GM10266 (cell line): ENCODE measurements at regions not wholly inside any gene's neighbourhood (a gene's known extent, or its start where the extent isn't known, plus 50 kb on each side); places are given as distances from the start of the nearest gene placed in this dataset.
"Not testable (repeated sequence)": the region's sequence is repeated elsewhere in the genome, so short reads cannot be mapped to it uniquely, and the experiment has no call there.

Experiments
- DNase-seq: peaks from one replicate; pipeline ENCODE4 v3.0.0; 2012; ENCODE audit errors: extremely low spot score
- CTCF ChIP-seq: IDR thresholded peaks from 2 replicates; pipeline ENCODE4 v1.5.1; 2012; ENCODE audit warnings: mild to moderate bottlenecking, low read depth; ENCODE audit not compliant: control insufficient read depth, insufficient read depth; ENCODE audit errors: missing control alignments

DNA sequence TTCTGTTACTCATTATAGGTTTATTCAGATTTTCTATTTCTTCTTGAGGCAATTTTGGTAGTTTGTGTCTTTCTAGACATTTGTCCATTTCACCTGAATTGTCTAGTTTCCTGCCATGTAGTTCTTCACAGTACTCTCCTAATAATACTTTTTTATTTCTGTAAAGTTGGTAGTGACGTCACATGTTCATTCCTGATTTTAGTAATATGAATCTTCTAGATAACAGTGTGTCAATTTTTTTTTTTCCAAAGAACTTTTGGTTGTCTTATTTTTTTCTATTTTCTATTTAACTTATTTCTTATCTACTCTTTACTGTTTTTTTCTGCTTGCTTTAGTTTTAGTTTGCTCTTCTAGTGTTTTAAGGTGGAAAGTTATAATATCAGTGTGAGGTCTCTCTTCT is 197.3 kb upstream of the SHH start:
- TF ChIP-seq CTCF, result no peak
- no peak for DNase-seq

DNA sequence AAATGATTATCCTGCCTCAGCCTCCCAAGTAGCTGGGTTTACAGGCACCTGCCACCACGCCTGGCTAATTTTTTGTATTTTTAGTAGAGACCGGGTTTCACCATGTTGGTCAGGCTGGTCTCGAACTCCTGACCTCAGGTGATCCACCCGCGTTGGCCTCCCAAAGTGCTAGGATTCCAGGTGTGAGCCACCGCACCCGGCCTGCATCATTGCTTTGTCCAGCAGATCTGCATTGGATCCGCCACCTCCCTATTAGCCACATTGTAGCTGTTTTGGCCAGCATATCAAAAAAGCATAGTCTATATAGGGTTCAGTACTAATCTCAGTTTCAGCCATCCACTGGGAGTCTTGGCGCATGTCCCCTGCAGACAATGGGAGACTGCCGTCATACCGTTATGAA is 194.6 kb upstream of the SHH start:
- DNase-seq, result not testable (repeated sequence)

DNA sequence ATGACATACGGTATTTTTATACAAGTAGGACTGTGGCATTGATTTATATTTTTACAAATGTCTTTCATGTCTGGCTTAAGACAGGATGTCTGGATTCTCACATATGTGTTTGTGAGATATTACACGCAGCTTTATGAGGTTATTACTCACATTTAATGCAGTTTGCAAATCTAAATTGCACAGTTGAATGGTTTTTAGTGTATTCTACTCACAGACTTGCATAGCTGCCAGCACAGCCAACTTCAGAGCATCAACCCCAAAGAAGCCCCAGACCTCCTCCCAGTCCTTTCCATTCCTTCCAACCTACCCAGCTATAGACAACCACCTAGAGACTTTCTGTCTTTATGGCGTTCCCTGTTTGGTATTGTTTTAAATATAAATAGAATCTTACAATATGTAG is 193.8 kb upstream of the SHH start:
- TF ChIP-seq CTCF, result no peak
- DNase-seq, result no peak

- TF ChIP-seq CTCF, result no peak
- no peak for DNase-seq
Measured at GRCh38 chr7:156005202-156005691, 193.0 kb upstream of the SHH start.

DNA sequence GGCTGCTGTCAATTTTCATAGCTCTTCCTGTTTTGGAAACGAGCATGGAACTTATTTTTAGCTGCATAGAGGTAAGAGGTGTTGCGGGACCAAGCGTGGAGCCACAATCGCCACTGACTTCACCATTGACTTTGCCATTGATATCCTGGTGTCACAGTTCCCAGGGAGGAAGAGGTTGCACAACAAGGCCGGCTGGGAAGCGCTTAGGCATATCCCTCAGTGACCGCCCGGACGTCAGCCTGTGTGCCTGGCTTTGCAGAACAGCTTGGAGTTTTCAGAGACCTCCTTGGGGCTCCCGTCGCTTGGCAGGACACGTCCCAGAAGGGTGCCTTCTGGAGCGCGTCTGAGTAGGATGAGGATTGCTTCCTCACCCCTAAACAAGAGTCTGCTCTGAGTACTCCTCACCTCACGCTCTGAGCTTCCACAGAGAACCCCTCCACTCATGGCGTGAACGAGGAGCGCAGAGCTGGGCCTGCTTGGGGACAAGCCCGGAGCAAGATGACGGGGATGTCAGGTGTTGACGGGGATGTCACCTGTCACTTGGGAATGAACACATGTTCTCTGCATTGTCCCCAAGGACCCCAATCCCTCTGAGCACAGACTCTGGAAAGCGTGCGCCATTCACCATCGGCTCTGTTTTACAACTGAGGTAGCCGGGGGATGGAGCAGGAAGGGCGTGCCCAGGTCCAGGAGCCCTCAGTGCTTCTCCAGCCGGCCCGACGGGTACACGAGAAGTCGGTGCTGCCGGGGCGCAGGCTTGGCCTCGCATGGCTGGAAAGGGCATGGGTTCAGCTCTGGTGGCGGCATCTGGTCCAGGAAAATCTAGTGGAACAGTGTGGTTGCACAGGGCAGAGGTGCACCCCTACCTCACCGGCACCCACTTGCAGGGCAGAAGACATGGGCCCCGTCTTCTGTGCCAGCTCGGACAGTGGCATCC is 192.3 kb upstream of the SHH start:
- DNase-seq, result no peak
- no peak for TF ChIP-seq CTCF

- DNase-seq, result no peak
- no peak for TF ChIP-seq CTCF
Measured at GRCh38 chr7:156003220-156004162, 191.2 kb upstream of the SHH start.

DNA sequence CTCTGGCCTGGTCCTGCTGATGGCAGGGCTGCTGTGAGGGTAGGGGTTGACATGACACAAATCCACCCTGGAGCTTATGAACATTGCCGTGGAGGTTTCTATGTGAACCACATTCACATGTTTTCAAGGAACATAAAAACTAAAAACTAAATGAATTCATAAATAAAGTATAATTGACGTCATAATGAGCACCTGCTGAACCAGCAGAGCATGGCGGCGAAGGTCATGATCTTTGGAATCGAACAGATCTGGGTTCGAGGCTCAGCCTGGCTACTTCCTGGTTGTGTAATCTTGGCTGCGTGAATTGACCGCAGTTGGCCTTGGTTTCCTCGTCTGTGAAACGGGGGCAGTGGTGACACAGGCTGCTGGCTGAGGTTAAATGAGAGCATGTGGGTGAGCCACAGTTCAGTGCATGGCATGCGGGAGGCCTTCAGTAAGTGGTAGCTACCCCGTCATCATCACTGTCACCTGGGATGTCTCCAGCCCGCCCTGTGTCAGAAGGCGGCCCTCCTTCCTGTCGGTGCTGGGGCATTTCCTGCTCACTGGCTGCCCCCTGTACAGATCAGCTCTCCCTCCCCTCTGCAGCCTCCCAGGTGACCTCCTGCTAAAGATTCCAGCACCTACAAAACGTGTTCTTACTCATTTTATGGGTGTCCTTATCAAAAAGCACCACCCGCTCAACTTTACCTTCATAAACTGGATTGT is 190.3 kb upstream of the SHH start:
- TF ChIP-seq CTCF, result no peak
- DNase-seq, result no peak
